NCI-H446 (cell line): ENCODE measurements at regions not wholly inside any gene's neighbourhood (a gene's known extent, or its start where the extent isn't known, plus 50 kb on each side); places are given as distances from the start of the nearest gene placed in this dataset.

Source experiments
- DNase-seq, 2 experiments: peaks; one replicate each; lab custom pipeline; 2025; lab: John Stamatoyannopoulos, UW

GRCh38 chr5:128591598-128592455 is 53.8 kb upstream of the FBN2 start:
- no peak for DNase-seq

GRCh38 chr5:128596071-128596470 is 58.0 kb upstream of the FBN2 start:
- DNase-seq = no peak

- DNase-seq = no peak
Observed at GRCh38 chr5:128597156-128597555, 59.1 kb upstream of the FBN2 start.

GRCh38 chr5:128613128-128613527 is 75.1 kb upstream of the FBN2 start:
- DNase-seq = no peak

GRCh38 chr5:128613766-128614165 is 75.7 kb upstream of the FBN2 start:
- no peak for DNase-seq

- DNase-seq = no peak
Observed at GRCh38 chr5:128615578-128615977, 77.5 kb upstream of the FBN2 start.

- DNase-seq = no peak
Observed at GRCh38 chr5:128626536-128627090, 88.6 kb upstream of the FBN2 start.

- no peak for DNase-seq
Observed at GRCh38 chr5:128627939-128628338, 89.9 kb upstream of the FBN2 start.

- DNase-seq = no peak
Observed at GRCh38 chr5:128629157-128629556, 91.1 kb upstream of the FBN2 start.

- DNase-seq = no peak
Observed at GRCh38 chr5:128630121-128630520, 92.1 kb upstream of the FBN2 start.

GRCh38 chr5:128631771-128632170 is 93.7 kb upstream of the FBN2 start:
- no peak for DNase-seq

- no peak for DNase-seq
Observed at GRCh38 chr5:128632264-128632663, 94.2 kb upstream of the FBN2 start.

GRCh38 chr5:128633901-128634300 is 95.9 kb upstream of the FBN2 start:
- no peak for DNase-seq

GRCh38 chr5:128635379-128635778 is 97.3 kb upstream of the FBN2 start:
- DNase-seq = no peak

GRCh38 chr5:128636361-128636760 is 98.3 kb upstream of the FBN2 start:
- DNase-seq = no peak

- DNase-seq = no peak
Observed at GRCh38 chr5:128637031-128637430, 99.0 kb upstream of the FBN2 start.

- no peak for DNase-seq
Observed at GRCh38 chr5:128641861-128642260, 103.8 kb upstream of the FBN2 start.

- DNase-seq = no peak
Observed at GRCh38 chr5:128644863-128645262, 106.8 kb upstream of the FBN2 start.

- no peak for DNase-seq
Observed at GRCh38 chr5:128645581-128645980, 107.5 kb upstream of the FBN2 start.

- DNase-seq = no peak
Observed at GRCh38 chr5:128646176-128646575, 108.1 kb upstream of the FBN2 start.

GRCh38 chr5:128649192-128649591 is 111.1 kb upstream of the FBN2 start:
- DNase-seq = no peak

GRCh38 chr5:128662997-128663396 is 125.0 kb upstream of the FBN2 start:
- no peak for DNase-seq

GRCh38 chr5:128665747-128666355 is 127.8 kb upstream of the FBN2 start:
- no peak for DNase-seq
